Osteocyte (in vitro differentiated cells): ENCODE measurements at regions not wholly inside any gene's neighbourhood (a gene's known extent, or its start where the extent isn't known, plus 50 kb on each side); places are given as distances from the start of the nearest gene placed in this dataset.

Source experiments
- DNase-seq: peaks from one replicate; pipeline ENCODE4 v3.0.0; 2021; ENCODE audit warnings: mixed read lengths; ENCODE audit not compliant: unreplicated experiment; ENCODE audit errors: extremely low spot score
- H3K27ac Mint-ChIP-seq: one replicate; pipeline ENCODE4 v1.8.0; 2021; ENCODE audit warnings: mild to moderate bottlenecking, mixed read lengths; ENCODE audit not compliant: unreplicated experiment
- H3K27me3 Mint-ChIP-seq: one replicate; pipeline ENCODE4 v1.8.0; 2021; ENCODE audit warnings: mixed read lengths; ENCODE audit not compliant: unreplicated experiment
- H3K36me3 Mint-ChIP-seq: one replicate; pipeline ENCODE4 v1.8.0; 2021; ENCODE audit warnings: mixed read lengths; ENCODE audit not compliant: unreplicated experiment
- H3K4me1 Mint-ChIP-seq: one replicate; pipeline ENCODE4 v1.8.0; 2021; ENCODE audit warnings: mixed read lengths; ENCODE audit not compliant: unreplicated experiment
- H3K4me3 Mint-ChIP-seq: one replicate; pipeline ENCODE4 v1.8.0; 2021; ENCODE audit warnings: mild to moderate bottlenecking, moderate library complexity, mixed read lengths; ENCODE audit not compliant: unreplicated experiment
- H3K9me3 Mint-ChIP-seq: one replicate; pipeline ENCODE4 v1.8.0; 2021; ENCODE audit warnings: mixed read lengths; ENCODE audit not compliant: unreplicated experiment
- TF ChIP-seq, protein P1 (sequence below): fragments of 200-600 bp; sonication (generic); IDR thresholded peaks from 2 replicates; pipeline ENCODE4 v1.5.0; 2021; ENCODE audit warnings: antibody characterized with exemption, mild to moderate bottlenecking, moderate library complexity

DNA sequence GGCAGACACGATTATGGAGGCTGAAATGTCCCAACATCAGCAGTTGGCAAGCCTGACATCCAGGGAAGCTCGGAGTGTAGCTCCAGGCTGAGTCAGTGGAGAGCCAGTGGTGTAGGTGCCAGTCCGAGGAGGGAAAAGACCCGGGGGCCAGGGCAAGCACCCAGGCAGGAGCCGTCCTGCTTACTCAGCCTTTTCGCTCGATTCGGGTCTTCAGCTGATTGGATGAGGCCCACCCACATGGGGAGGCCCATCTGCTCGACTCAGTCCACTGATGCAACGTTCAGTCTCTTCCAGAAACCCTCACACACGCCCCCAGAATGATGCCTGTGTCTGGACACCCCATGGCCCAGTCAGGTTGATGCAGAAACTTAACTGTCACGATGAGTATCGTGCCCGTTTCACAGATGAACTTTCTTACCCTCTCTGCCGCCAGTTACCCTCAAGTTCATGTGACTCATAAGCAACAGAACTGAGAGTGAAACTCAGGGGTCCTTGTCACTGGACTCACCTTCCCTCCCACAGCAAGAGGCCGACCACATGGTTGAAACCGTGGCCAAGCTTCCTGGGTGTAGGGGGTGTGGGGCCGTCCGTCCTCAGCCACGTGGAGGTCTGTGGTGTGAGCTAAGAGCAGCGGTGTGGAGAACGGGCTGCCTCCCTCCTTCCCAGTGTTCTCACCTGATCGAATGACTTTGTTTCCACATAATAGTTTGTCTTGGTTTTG, 197.4 kb upstream of the HDAC4 start:
- peak; percentile 75 for DNase-seq
- Mint-ChIP-seq H3K9me3 (peaks cover 10% of the 10 kb centered on the region), H3K27ac (no peak overlapping the region), H3K4me1 (no peaks in the 10 kb centered on the region), H3K36me3 (no peaks in the 10 kb centered on the region), H3K4me3 (no peak overlapping the region), H3K27me3 (no peaks in the 10 kb centered on the region)
- TF ChIP-seq, protein P1, sequence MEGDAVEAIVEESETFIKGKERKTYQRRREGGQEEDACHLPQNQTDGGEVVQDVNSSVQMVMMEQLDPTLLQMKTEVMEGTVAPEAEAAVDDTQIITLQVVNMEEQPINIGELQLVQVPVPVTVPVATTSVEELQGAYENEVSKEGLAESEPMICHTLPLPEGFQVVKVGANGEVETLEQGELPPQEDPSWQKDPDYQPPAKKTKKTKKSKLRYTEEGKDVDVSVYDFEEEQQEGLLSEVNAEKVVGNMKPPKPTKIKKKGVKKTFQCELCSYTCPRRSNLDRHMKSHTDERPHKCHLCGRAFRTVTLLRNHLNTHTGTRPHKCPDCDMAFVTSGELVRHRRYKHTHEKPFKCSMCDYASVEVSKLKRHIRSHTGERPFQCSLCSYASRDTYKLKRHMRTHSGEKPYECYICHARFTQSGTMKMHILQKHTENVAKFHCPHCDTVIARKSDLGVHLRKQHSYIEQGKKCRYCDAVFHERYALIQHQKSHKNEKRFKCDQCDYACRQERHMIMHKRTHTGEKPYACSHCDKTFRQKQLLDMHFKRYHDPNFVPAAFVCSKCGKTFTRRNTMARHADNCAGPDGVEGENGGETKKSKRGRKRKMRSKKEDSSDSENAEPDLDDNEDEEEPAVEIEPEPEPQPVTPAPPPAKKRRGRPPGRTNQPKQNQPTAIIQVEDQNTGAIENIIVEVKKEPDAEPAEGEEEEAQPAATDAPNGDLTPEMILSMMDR = no peak

DNA sequence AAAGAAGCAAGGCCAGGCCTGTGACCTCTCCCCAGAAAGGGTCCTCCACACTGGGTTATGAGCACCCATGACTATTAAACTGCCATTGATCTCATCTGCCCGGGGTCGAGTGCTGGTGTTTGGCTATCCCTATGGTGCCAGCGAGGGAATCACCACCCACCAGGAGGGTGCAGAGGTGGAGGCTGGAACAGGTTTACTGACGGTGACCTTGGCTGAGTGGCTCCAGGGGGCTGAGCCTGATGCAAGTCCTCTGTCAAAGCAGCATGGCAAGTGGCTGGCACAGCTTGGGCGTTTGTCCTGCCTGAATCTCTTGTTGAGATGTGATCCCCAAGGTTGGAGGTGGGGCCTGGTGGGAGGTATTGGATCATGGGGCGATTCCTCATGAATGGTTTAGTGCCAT, 196.4 kb upstream of the HDAC4 start:
- Mint-ChIP-seq H3K27me3 (no peaks in the 10 kb centered on the region), H3K9me3 (peaks cover 10% of the 10 kb centered on the region), H3K4me3 (no peak overlapping the region), H3K4me1 (no peaks in the 10 kb centered on the region), H3K36me3 (no peaks in the 10 kb centered on the region), H3K27ac (no peak overlapping the region)
- peak; percentile 78 for DNase-seq
- TF ChIP-seq, protein P1 = no peak

DNA sequence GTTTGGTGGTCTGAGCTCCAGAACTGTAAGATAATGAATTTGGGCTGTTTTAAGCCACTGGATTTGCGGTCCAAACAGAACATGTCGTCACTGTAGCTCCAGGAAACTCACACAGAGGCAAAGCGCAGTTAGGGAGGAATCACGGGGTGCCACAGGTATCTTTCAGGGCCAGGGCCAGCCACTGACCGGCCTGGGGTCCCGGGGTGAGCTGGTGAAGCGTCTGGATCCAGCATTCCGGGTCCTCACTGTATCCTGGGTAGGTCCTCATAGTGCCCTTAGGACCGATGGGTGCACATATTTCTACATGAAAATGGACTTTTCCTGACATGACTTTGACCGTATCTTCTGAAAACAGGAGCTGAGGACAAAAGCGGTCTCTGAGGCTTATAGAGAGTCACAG, 196.0 kb upstream of the HDAC4 start:
- Mint-ChIP-seq H3K27me3 (no peaks in the 10 kb centered on the region), H3K4me1 (no peaks in the 10 kb centered on the region), H3K36me3 (no peaks in the 10 kb centered on the region), H3K4me3 (no peak overlapping the region), H3K27ac (no peak overlapping the region), H3K9me3 (peaks cover 11% of the 10 kb centered on the region)
- DNase-seq = peak; percentile 63
- TF ChIP-seq, protein P1 = no peak

DNA sequence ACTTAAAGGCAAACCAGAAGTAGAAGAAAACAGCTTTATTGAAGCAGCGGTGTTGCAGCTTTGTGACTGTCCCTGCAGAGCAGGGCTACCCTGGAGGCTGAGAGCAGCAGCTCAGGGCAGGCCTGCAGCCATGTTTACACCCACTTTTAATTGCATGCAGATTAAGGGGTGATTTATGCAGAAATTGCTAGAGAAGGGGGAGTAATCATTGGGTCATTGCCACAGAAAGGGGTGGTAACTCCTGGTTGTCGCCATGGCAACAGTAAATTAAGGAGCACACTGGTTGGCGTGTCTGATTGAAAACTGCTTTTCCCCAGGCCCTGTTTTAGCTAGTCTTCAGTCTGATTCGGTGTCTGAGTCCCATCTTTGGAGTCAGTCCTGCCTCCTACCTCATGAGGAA, 195.4 kb upstream of the HDAC4 start:
- peaks cover 16% of the 10 kb centered on the region for H3K9me3 Mint-ChIP-seq
- peak; percentile 30 for DNase-seq
- no peak overlapping the region for H3K27ac Mint-ChIP-seq
- H3K4me3 Mint-ChIP-seq = no peak overlapping the region
- H3K27me3 Mint-ChIP-seq = no peaks in the 10 kb centered on the region
- H3K36me3 Mint-ChIP-seq = no peaks in the 10 kb centered on the region
- TF ChIP-seq, protein P1 = no peak
- no peaks in the 10 kb centered on the region for H3K4me1 Mint-ChIP-seq

DNA sequence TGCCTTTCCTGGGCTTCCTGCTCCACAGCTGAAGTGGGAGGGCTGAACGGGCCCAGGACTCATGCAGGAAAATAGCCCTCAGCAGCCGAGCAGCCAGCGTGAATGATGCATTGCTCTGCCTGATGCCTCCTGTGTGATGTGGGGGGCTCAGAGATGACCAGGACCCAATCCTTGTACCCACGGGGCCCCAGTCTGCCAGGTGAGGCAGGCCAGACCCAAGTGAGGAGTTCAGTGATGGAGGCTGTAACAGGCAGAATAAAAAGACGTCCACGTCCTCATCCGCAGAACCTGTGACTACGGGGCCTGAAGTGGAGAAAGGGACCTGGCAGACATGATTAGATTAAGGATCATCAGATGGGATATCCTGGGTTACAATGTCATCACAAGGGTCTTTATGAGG, 194.9 kb upstream of the HDAC4 start:
- no peaks in the 10 kb centered on the region for H3K27me3 Mint-ChIP-seq
- H3K27ac Mint-ChIP-seq = no peak overlapping the region
- no peaks in the 10 kb centered on the region for H3K36me3 Mint-ChIP-seq
- no peak for DNase-seq
- peaks cover 20% of the 10 kb centered on the region for H3K9me3 Mint-ChIP-seq
- TF ChIP-seq, protein P1 = no peak
- no peak overlapping the region for H3K4me3 Mint-ChIP-seq
- H3K4me1 Mint-ChIP-seq = no peaks in the 10 kb centered on the region
